ENCODE measurements at regions not wholly inside any gene's neighbourhood (a gene's known extent, or its start where the extent isn't known, plus 50 kb on each side); places are given as distances from the start of the nearest gene placed in this dataset.

GRCh38 chr5:28403846-28404245 is 1365.5 kb upstream of the CDH9 start:
- intact Hi-C loops (cut with DNase I): no loop called here
- 82 to 91% (median 87%) methylated on average over 5 of the region's 5 CpGs for WGBS, 3 donors
- Histone ChIP-seq H3K4me1 (ENCODE audit: insufficient read depth) (no peaks in the 10 kb centered on the region), H3K36me3 (no peaks in the 10 kb centered on the region), H3K4me3 (no peak overlapping the region), H3K27ac (no peak overlapping the region), H3K27me3 (no peaks in the 10 kb centered on the region), H3K9me3 (no peaks in the 10 kb centered on the region)
- no peak for DNase-seq
- no peak for TF ChIP-seq CTCF (IDR thresholded peaks at IDR 0.05)
- no peak for TF ChIP-seq EP300 (IDR thresholded peaks at IDR 0.05)
- TF ChIP-seq POLR2A (IDR thresholded peaks at IDR 0.05): no peak

GRCh38 chr5:28402590-28403301 is 1364.4 kb upstream of the CDH9 start:
- Histone ChIP-seq H3K4me1 (ENCODE audit: insufficient read depth) (no peaks in the 10 kb centered on the region), H3K4me3 (no peak overlapping the region), H3K27ac (no peak overlapping the region), H3K27me3 (no peaks in the 10 kb centered on the region), H3K9me3 (no peaks in the 10 kb centered on the region), H3K36me3 (no peaks in the 10 kb centered on the region)
- no peak for DNase-seq
- TF ChIP-seq EP300 (IDR thresholded peaks at IDR 0.05): no peak
- TF ChIP-seq POLR2A (IDR thresholded peaks at IDR 0.05): no peak
- TF ChIP-seq CTCF (IDR thresholded peaks at IDR 0.05): no peak
- 74 to 77% (median 74%) methylated on average over 3 of the region's 3 CpGs for WGBS, 3 donors
- intact Hi-C loops (cut with DNase I): no loop called here

GRCh38 chr5:28400076-28400475 is 1361.7 kb upstream of the CDH9 start:
- 86 to 92% (median 91%) methylated on average over 2 of the region's 2 CpGs for WGBS, 3 donors

GRCh38 chr5:28399211-28399610 is 1360.8 kb upstream of the CDH9 start:
- Histone ChIP-seq H3K27me3 (no peaks in the 10 kb centered on the region), H3K4me1 (ENCODE audit: insufficient read depth) (no peaks in the 10 kb centered on the region), H3K9me3 (no peaks in the 10 kb centered on the region), H3K4me3 (no peak overlapping the region), H3K27ac (no peak overlapping the region), H3K36me3 (no peaks in the 10 kb centered on the region)
- TF ChIP-seq CTCF (IDR thresholded peaks at IDR 0.05): no peak
- TF ChIP-seq EP300 (IDR thresholded peaks at IDR 0.05): no peak
- TF ChIP-seq POLR2A (IDR thresholded peaks at IDR 0.05): no peak
- intact Hi-C loops (cut with DNase I): no loop called here
- no peak for DNase-seq

More at GRCh38 chr5:28400076-28400475, 1361.7 kb upstream of the CDH9 start:
- no peaks in the 10 kb centered on the region for H3K4me1 ChIP-seq (ENCODE audit: insufficient read depth)
- no peak overlapping the region for H3K4me3 ChIP-seq
- H3K36me3 ChIP-seq: no peaks in the 10 kb centered on the region
- no peaks in the 10 kb centered on the region for H3K27me3 ChIP-seq
- H3K9me3 ChIP-seq: no peaks in the 10 kb centered on the region
- TF ChIP-seq CTCF (IDR thresholded peaks at IDR 0.05) (no peak), EP300 (IDR thresholded peaks at IDR 0.05) (no peak), POLR2A (IDR thresholded peaks at IDR 0.05) (no peak)
- DNase-seq: no peak
- no peak overlapping the region for H3K27ac ChIP-seq
- intact Hi-C loops (cut with DNase I): no loop called here

All from ovary (tissue), 7 donors.